ENCODE measurements at regions not wholly inside any gene's neighbourhood (a gene's known extent, or its start where the extent isn't known, plus 50 kb on each side); places are given as distances from the start of the nearest gene placed in this dataset.

DNA sequence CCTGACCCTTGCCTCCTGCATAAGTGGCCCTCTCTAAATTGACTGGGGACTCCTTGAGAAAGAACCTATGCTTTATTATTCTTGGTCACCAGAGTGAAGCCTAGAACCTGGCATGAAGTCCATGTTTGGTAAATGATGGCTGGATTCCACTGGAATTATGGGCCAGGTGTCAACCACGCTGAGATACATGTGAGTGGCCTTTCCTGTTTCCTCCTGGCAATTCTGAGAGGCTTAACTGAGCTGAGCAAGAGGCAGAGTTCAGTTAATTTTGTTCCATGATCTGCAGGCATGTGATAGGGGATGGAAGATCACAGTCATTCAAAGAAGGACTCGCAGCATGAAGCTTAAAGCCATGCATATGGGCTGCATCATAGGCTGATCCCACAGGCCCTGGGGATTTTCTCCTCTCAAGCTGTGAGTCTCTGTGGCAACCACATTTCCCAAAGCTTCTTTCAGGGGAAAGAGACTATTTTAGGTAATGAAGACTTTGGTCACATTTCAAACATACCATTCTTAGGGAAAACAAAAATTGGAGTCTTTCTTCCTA lies 69.4 kb upstream of the CLNK start:
- Histone ChIP-seq H3K4me3 (ENCODE audit: low read depth, low read length) (no peak overlapping the region), H3K27me3 (ENCODE audit: control insufficient read depth, insufficient read depth, low read length) (peaks cover 1% of the 10 kb centered on the region), H3K36me3 (ENCODE audit: control insufficient read depth, insufficient read depth, low read length) (no peaks in the 10 kb centered on the region)
- no peak for FAIRE-seq
- TF ChIP-seq, protein P1, sequence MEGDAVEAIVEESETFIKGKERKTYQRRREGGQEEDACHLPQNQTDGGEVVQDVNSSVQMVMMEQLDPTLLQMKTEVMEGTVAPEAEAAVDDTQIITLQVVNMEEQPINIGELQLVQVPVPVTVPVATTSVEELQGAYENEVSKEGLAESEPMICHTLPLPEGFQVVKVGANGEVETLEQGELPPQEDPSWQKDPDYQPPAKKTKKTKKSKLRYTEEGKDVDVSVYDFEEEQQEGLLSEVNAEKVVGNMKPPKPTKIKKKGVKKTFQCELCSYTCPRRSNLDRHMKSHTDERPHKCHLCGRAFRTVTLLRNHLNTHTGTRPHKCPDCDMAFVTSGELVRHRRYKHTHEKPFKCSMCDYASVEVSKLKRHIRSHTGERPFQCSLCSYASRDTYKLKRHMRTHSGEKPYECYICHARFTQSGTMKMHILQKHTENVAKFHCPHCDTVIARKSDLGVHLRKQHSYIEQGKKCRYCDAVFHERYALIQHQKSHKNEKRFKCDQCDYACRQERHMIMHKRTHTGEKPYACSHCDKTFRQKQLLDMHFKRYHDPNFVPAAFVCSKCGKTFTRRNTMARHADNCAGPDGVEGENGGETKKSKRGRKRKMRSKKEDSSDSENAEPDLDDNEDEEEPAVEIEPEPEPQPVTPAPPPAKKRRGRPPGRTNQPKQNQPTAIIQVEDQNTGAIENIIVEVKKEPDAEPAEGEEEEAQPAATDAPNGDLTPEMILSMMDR (IDR thresholded peaks at IDR 0.05; ENCODE audit: insufficient read depth, low read length, severe bottlenecking), result no peak
- DNase-seq (ENCODE audit: low read depth), result no peak

DNA sequence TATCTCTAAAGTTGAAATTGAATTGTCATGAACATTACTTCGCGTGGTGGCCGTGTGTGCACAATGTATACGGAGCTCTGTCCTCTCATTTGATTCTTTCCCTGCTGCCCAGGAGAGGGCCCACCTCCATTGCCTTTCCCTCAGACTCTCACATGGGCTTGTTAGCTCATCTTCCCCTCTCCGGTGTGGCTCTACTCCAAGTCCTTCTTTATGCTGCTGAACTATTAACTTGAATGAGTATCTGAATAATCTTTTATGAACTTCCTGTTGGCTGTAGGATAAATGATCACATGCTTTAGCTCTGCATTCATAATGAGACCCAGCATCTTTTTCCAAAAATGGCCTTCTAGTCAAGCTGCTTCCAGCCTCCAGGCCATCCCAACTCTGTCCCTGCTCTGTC lies 68.8 kb upstream of the CLNK start:
- Histone ChIP-seq H3K27me3 (ENCODE audit: control insufficient read depth, insufficient read depth, low read length) (peaks cover 1% of the 10 kb centered on the region), H3K4me3 (ENCODE audit: low read depth, low read length) (no peak overlapping the region), H3K36me3 (ENCODE audit: control insufficient read depth, insufficient read depth, low read length) (no peaks in the 10 kb centered on the region)
- no peak for DNase-seq (ENCODE audit: low read depth)
- peak; percentile 64 for FAIRE-seq
- TF ChIP-seq, protein P1 (IDR thresholded peaks at IDR 0.05; ENCODE audit: insufficient read depth, low read length, severe bottlenecking), result no peak

DNA sequence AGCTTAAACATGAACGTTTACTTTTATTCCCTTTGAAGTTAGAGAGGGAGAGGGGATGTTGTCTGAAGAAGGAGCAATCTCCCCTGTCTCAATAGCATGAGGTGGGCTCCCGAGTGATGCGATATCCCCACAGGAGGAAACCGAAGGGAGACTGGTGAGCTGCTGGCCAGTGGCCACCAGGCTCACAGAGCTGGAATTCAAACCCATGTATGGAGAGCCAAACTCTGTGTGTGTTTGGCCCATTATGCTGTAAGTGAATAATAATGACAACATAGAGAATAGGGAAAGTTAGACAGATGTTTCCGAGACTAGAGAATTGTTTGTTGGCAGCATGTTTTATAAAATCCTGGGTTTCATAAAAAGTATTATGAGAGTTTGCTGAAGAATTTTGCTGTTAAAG lies 66.1 kb upstream of the CLNK start:
- no peaks in the 10 kb centered on the region for H3K36me3 ChIP-seq (ENCODE audit: control insufficient read depth, insufficient read depth, low read length)
- TF ChIP-seq, protein P1 (IDR thresholded peaks at IDR 0.05; ENCODE audit: insufficient read depth, low read length, severe bottlenecking), result no peak
- H3K27me3 ChIP-seq (ENCODE audit: control insufficient read depth, insufficient read depth, low read length), result peaks cover 1% of the 10 kb centered on the region
- FAIRE-seq (no peak), DNase-seq (ENCODE audit: low read depth) (no peak)
- H3K4me3 ChIP-seq (ENCODE audit: low read depth, low read length), result no peak overlapping the region

DNA sequence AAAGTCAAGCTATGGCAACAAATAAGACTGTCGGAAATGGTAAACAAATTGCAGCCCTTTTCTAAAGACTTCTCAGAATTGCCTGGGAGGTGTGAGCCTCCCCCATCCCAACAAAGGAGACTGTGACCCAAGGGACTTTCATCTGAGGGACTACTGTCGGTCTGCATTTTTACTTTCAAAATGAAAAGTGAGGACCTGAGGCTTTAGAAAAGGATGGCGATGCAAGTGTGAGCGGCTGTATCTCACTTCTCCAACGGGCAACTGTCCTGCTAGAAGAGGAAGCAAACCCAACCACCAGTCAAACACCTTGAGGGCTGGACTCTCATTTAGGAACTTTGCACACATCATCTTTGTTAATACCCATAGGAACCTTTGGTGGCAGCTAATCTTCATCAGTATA lies 62.6 kb upstream of the CLNK start:
- Histone ChIP-seq H3K27me3 (ENCODE audit: control insufficient read depth, insufficient read depth, low read length) (peaks cover 1% of the 10 kb centered on the region), H3K4me3 (ENCODE audit: low read depth, low read length) (no peak overlapping the region), H3K36me3 (ENCODE audit: control insufficient read depth, insufficient read depth, low read length) (no peaks in the 10 kb centered on the region)
- no peak for FAIRE-seq
- DNase-seq (ENCODE audit: low read depth), result no peak
- TF ChIP-seq, protein P1 (IDR thresholded peaks at IDR 0.05; ENCODE audit: insufficient read depth, low read length, severe bottlenecking), result no peak

DNA sequence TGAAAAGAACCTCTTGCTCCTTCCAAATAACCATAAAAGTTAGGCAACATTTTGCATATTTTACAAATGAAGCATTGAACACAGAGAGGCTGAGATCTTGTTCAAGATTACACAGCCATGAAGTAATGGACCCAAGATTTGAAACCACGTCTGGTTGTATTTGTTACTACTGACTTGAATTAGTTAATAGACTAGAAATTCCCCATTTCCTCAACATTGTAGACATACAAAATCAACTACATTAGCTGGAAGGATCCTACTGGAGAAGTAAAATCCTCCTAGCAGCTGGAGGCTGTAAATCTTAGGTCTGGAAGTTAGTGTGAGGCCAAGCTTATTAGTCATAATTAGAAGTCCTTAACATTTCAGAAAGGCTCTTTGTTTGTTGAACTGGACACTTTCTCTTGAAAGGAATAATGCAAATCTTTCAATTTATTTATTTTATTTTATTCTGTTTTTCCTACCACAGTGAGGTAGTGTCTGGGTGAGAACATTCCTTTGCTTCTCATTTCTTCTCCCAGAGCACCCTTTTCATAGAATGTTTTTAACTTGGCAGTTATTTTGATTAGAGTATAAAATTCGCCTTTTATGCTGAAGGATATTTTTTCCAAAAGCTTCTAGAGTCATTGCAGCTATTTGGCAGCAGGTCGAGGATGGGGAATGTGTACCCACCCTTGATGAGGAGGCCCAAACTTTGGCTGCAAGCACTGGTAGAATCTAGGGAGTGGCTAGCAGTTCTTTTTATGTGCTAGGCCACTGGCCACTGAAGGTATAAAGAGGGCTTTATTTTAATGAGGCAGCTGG lies 62.0 kb upstream of the CLNK start:
- peaks cover 1% of the 10 kb centered on the region for H3K27me3 ChIP-seq (ENCODE audit: control insufficient read depth, insufficient read depth, low read length)
- no peaks in the 10 kb centered on the region for H3K36me3 ChIP-seq (ENCODE audit: control insufficient read depth, insufficient read depth, low read length)
- TF ChIP-seq, protein P1 (IDR thresholded peaks at IDR 0.05; ENCODE audit: insufficient read depth, low read length, severe bottlenecking), result no peak
- FAIRE-seq, result no peak
- H3K4me3 ChIP-seq (ENCODE audit: low read depth, low read length), result no peak overlapping the region
- DNase-seq (ENCODE audit: low read depth), result no peak
